ENCODE measurements at regions not wholly inside any gene's neighbourhood (a gene's known extent, or its start where the extent isn't known, plus 50 kb on each side); places are given as distances from the start of the nearest gene placed in this dataset.

DNA sequence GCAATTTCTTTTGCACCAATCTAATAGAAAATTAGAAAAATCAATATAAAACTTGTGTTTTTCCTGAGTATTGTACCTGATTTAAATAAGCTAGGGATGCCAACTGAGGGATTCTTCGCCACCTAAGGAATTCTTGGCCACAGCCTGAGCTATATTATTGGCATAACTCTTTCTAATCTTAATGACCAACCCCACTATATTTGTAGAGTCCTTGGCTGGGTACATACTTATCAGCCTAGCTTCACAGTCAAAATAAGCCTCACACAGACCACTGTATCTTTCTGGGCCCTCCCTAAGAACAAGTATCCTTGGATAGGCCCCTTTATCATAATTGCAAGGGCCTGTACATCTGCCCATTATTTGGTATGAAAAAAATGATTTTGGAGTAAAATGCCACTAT is 247.1 kb downstream of the DUSP6 start:
- TF ChIP-seq, protein P1, sequence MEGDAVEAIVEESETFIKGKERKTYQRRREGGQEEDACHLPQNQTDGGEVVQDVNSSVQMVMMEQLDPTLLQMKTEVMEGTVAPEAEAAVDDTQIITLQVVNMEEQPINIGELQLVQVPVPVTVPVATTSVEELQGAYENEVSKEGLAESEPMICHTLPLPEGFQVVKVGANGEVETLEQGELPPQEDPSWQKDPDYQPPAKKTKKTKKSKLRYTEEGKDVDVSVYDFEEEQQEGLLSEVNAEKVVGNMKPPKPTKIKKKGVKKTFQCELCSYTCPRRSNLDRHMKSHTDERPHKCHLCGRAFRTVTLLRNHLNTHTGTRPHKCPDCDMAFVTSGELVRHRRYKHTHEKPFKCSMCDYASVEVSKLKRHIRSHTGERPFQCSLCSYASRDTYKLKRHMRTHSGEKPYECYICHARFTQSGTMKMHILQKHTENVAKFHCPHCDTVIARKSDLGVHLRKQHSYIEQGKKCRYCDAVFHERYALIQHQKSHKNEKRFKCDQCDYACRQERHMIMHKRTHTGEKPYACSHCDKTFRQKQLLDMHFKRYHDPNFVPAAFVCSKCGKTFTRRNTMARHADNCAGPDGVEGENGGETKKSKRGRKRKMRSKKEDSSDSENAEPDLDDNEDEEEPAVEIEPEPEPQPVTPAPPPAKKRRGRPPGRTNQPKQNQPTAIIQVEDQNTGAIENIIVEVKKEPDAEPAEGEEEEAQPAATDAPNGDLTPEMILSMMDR (IDR thresholded peaks at IDR 0.05): no peak
- TF ChIP-seq, protein P2, sequence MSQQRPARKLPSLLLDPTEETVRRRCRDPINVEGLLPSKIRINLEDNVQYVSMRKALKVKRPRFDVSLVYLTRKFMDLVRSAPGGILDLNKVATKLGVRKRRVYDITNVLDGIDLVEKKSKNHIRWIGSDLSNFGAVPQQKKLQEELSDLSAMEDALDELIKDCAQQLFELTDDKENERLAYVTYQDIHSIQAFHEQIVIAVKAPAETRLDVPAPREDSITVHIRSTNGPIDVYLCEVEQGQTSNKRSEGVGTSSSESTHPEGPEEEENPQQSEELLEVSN (IDR thresholded peaks at IDR 0.05; ENCODE audit: borderline replicate concordance, low read depth): no peak
- TF ChIP-seq, protein P3, sequence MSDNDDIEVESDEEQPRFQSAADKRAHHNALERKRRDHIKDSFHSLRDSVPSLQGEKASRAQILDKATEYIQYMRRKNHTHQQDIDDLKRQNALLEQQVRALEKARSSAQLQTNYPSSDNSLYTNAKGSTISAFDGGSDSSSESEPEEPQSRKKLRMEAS (IDR thresholded peaks at IDR 0.05): no peak
- TF ChIP-seq, protein P4, sequence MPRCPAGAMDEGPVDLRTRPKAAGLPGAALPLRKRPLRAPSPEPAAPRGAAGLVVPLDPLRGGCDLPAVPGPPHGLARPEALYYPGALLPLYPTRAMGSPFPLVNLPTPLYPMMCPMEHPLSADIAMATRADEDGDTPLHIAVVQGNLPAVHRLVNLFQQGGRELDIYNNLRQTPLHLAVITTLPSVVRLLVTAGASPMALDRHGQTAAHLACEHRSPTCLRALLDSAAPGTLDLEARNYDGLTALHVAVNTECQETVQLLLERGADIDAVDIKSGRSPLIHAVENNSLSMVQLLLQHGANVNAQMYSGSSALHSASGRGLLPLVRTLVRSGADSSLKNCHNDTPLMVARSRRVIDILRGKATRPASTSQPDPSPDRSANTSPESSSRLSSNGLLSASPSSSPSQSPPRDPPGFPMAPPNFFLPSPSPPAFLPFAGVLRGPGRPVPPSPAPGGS (IDR thresholded peaks at IDR 0.05): no peak
- no peak for TF ChIP-seq RAD21 (conservative IDR thresholded peaks at IDR 0.05 in 1 of 2, IDR thresholded peaks at IDR 0.05 in 1 of 2)
- TF ChIP-seq RFX5 (IDR thresholded peaks at IDR 0.05): no peak
- TF ChIP-seq EP300 (IDR thresholded peaks at IDR 0.05): no peak
